Colonic mucosa (tissue), 4 donors: ENCODE measurements at regions not wholly inside any gene's neighbourhood (a gene's known extent, or its start where the extent isn't known, plus 50 kb on each side); places are given as distances from the start of the nearest gene placed in this dataset.

Experiments
- DNase-seq: peaks from one replicate; pipeline ENCODE4 v3.0.0-alpha.2; 2020
- H3K27ac ChIP-seq: fragments of 200-600 bp; one replicate; pipeline ENCODE4 v1.8.0; 2021
- H3K27me3 ChIP-seq: fragments of 200-600 bp; one replicate; pipeline ENCODE4 v1.8.0; 2021
- H3K36me3 ChIP-seq: fragments of 200-600 bp; one replicate; pipeline ENCODE4 v1.8.0; 2021
- H3K4me1 ChIP-seq: fragments of 200-600 bp; one replicate; pipeline ENCODE4 v1.8.0; 2021; ENCODE audit warnings: mild to moderate bottlenecking
- H3K4me3 ChIP-seq: fragments of 200-600 bp; one replicate; pipeline ENCODE4 v1.8.0; 2021
- H3K9ac ChIP-seq, 2 donors: one replicate each; pipeline ENCODE4 v1.7.0; 2013; ENCODE audit warnings: control low read depth in 2 of 2, low read depth in 2 of 2, low read length in 2 of 2
- H3K9me3 ChIP-seq: fragments of 200-600 bp; one replicate; pipeline ENCODE4 v1.8.0; 2021
- intact Hi-C: fragments of 100-400 bp; cut with DNase I; formaldehyde crosslinking; loops from one replicate; pipeline ENCODE4 v1.14.1; 2022
- TF ChIP-seq, protein P1 (sequence below): fragments of 200-600 bp; IDR thresholded peaks from one replicate; pipeline ENCODE4 v1.8.0; 2022; ENCODE audit warnings: antibody characterized with exemption, mild to moderate bottlenecking
- donor health status: healthy.
- donor health status: DM: no; HTN: no; CAD: no.
- donor health status: DM: no; HTN: no; CAD: no.

DNA sequence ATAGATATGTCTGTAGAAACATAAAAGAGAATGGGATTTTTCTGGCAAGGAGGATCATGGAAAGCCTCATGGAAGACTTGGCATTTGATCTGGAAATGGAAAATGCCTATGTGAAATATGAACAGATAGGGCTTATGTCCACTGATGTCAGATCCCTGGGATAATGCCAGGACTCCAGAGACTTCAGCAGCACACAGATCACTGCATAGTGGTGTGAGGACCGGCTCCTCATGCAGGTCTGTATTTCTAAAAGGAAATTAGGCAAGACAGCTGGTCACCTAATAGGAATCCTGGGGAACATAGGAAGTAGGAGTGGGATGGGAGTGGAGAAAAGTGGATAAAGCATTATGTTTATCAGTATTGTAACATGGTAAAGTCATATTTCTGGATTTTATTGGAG lies 56.8 kb upstream of the IPO9 start:
- Histone ChIP-seq H3K9me3 (no peaks in the 10 kb centered on the region), H3K27me3 (no peaks in the 10 kb centered on the region), H3K4me1 (no peaks in the 10 kb centered on the region), H3K4me3 (no peak overlapping the region), H3K36me3 (no peaks in the 10 kb centered on the region), H3K9ac (no peak overlapping the region), H3K27ac (no peak overlapping the region)
- intact Hi-C loops, result no loop called here
- no peak for DNase-seq
- TF ChIP-seq, protein P1, sequence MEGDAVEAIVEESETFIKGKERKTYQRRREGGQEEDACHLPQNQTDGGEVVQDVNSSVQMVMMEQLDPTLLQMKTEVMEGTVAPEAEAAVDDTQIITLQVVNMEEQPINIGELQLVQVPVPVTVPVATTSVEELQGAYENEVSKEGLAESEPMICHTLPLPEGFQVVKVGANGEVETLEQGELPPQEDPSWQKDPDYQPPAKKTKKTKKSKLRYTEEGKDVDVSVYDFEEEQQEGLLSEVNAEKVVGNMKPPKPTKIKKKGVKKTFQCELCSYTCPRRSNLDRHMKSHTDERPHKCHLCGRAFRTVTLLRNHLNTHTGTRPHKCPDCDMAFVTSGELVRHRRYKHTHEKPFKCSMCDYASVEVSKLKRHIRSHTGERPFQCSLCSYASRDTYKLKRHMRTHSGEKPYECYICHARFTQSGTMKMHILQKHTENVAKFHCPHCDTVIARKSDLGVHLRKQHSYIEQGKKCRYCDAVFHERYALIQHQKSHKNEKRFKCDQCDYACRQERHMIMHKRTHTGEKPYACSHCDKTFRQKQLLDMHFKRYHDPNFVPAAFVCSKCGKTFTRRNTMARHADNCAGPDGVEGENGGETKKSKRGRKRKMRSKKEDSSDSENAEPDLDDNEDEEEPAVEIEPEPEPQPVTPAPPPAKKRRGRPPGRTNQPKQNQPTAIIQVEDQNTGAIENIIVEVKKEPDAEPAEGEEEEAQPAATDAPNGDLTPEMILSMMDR, result no peak

GRCh38 chr1:201773764-201774163 lies 55.2 kb upstream of the IPO9 start:
- no peaks in the 10 kb centered on the region for H3K27me3 ChIP-seq
- no peaks in the 10 kb centered on the region for H3K36me3 ChIP-seq
- no peak overlapping the region for H3K4me3 ChIP-seq
- no peak for DNase-seq
- TF ChIP-seq, protein P1, result no peak
- intact Hi-C loops, result no loop called here
- no peak overlapping the region for H3K9ac ChIP-seq
- no peaks in the 10 kb centered on the region for H3K4me1 ChIP-seq
- no peaks in the 10 kb centered on the region for H3K9me3 ChIP-seq
- H3K27ac ChIP-seq, result no peak overlapping the region

GRCh38 chr1:201774224-201774982 lies 54.6 kb upstream of the IPO9 start:
- Histone ChIP-seq H3K36me3 (no peaks in the 10 kb centered on the region), H3K27me3 (no peaks in the 10 kb centered on the region), H3K4me3 (no peak overlapping the region), H3K9me3 (no peaks in the 10 kb centered on the region), H3K4me1 (no peaks in the 10 kb centered on the region), H3K9ac (no peak overlapping the region), H3K27ac (no peak overlapping the region)
- DNase-seq, result no peak
- intact Hi-C loops, result no loop called here
- TF ChIP-seq, protein P1, result no peak

- intact Hi-C loops, result no loop called here
- Histone ChIP-seq H3K4me3 (no peak overlapping the region), H3K9ac (no peak overlapping the region), H3K27ac (no peak overlapping the region), H3K4me1 (no peaks in the 10 kb centered on the region), H3K9me3 (no peaks in the 10 kb centered on the region), H3K27me3 (no peaks in the 10 kb centered on the region), H3K36me3 (no peaks in the 10 kb centered on the region)
- TF ChIP-seq, protein P1, result no peak
- no peak for DNase-seq
Observed at GRCh38 chr1:201774983-201775344, 54.0 kb upstream of the IPO9 start.

- Histone ChIP-seq H3K9me3 (no peaks in the 10 kb centered on the region), H3K36me3 (no peaks in the 10 kb centered on the region), H3K27ac (no peak overlapping the region), H3K4me1 (no peaks in the 10 kb centered on the region), H3K27me3 (no peaks in the 10 kb centered on the region), H3K9ac (no peak overlapping the region), H3K4me3 (no peak overlapping the region)
- TF ChIP-seq, protein P1, result no peak
- intact Hi-C loops, result no loop called here
- no peak for DNase-seq
Observed at GRCh38 chr1:201775380-201775779, 53.6 kb upstream of the IPO9 start.
